ENCODE measurements at regions not wholly inside any gene's neighbourhood (a gene's known extent, or its start where the extent isn't known, plus 50 kb on each side); places are given as distances from the start of the nearest gene placed in this dataset.

DNA sequence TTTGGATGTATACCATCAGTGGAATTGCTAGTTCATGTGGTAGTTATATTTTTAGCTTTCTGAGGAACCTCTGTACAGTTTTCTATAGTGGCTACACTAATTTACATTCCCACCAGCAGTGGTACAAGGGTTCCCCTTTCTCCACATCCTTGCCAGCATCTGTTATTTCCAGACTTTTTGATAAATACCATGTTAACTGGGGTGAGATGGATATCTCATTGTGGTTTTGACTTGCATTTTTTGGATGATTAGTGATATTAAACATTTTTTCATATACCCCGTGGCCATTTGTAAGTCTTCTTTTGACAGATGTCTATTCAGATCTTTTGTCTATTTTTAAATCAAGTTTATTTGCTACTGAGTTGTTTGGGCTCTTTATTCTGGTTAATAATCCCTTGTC is 455.6 kb upstream of the RARB start:
- no peak for TF ChIP-seq ZNF19 (tag by site-specific recombination; IDR thresholded peaks at IDR 0.05; ENCODE audit: low read depth)
- TF ChIP-seq, protein P1, sequence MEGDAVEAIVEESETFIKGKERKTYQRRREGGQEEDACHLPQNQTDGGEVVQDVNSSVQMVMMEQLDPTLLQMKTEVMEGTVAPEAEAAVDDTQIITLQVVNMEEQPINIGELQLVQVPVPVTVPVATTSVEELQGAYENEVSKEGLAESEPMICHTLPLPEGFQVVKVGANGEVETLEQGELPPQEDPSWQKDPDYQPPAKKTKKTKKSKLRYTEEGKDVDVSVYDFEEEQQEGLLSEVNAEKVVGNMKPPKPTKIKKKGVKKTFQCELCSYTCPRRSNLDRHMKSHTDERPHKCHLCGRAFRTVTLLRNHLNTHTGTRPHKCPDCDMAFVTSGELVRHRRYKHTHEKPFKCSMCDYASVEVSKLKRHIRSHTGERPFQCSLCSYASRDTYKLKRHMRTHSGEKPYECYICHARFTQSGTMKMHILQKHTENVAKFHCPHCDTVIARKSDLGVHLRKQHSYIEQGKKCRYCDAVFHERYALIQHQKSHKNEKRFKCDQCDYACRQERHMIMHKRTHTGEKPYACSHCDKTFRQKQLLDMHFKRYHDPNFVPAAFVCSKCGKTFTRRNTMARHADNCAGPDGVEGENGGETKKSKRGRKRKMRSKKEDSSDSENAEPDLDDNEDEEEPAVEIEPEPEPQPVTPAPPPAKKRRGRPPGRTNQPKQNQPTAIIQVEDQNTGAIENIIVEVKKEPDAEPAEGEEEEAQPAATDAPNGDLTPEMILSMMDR (tag by site-specific recombination; IDR thresholded peaks at IDR 0.05) = no peak
- TF ChIP-seq, protein P2, sequence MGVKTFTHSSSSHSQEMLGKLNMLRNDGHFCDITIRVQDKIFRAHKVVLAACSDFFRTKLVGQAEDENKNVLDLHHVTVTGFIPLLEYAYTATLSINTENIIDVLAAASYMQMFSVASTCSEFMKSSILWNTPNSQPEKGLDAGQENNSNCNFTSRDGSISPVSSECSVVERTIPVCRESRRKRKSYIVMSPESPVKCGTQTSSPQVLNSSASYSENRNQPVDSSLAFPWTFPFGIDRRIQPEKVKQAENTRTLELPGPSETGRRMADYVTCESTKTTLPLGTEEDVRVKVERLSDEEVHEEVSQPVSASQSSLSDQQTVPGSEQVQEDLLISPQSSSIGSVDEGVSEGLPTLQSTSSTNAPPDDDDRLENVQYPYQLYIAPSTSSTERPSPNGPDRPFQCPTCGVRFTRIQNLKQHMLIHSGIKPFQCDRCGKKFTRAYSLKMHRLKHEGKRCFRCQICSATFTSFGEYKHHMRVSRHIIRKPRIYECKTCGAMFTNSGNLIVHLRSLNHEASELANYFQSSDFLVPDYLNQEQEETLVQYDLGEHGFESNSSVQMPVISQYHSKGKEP (tag by site-specific recombination; IDR thresholded peaks at IDR 0.05) = no peak
- TF ChIP-seq, protein P3, sequence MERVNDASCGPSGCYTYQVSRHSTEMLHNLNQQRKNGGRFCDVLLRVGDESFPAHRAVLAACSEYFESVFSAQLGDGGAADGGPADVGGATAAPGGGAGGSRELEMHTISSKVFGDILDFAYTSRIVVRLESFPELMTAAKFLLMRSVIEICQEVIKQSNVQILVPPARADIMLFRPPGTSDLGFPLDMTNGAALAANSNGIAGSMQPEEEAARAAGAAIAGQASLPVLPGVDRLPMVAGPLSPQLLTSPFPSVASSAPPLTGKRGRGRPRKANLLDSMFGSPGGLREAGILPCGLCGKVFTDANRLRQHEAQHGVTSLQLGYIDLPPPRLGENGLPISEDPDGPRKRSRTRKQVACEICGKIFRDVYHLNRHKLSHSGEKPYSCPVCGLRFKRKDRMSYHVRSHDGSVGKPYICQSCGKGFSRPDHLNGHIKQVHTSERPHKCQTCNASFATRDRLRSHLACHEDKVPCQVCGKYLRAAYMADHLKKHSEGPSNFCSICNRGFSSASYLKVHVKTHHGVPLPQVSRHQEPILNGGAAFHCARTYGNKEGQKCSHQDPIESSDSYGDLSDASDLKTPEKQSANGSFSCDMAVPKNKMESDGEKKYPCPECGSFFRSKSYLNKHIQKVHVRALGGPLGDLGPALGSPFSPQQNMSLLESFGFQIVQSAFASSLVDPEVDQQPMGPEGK (tag by site-specific recombination; IDR thresholded peaks at IDR 0.05) = no peak

All from HEK293 (cell line).